ENCODE measurements at regions not wholly inside any gene's neighbourhood (a gene's known extent, or its start where the extent isn't known, plus 50 kb on each side); places are given as distances from the start of the nearest gene placed in this dataset.

DNA sequence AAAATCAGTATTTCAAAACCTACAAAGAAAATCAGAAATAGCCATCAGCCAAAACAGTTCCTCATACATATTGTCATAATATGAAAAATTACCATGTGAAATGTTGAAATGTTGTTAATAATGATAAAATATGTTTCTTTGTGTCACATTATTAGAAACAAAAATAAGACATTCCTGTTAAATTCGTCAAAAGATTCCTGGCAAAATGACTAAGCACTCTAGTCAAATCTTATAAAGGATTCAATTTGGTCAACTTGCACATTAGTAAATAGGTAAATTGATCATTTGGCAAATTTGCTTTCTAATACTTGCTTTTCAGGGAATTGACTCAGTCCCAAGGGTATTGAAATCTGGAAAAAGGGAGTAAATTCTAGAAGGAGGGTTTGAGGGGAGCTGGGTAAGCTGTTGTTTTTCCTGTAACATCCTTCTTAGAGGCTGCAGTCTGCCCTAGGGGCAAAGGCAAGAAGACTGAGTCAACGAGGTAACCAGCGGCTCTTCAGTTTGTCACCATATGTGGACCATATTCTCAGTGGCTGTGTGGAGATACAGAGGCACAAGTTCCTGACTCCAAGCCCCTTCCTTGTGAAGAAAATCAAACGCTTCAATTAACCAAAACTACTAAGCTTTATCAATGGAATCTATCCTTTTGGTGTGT, 482.3 kb downstream of the TNS1 start:
- TF ChIP-seq CTCF (optimal IDR thresholded peaks at IDR 0.05 in 1 of 3, IDR thresholded peaks at IDR 0.05 in 1 of 3, conservative IDR thresholded peaks at IDR 0.05 in 1 of 3; ENCODE audit: extremely low read depth in 1 of 3, insufficient read depth in 2 of 3, low read length in 3 of 3) (no peak), EZH2 (IDR thresholded peaks at IDR 0.05; ENCODE audit: low read length) (no peak)

Data from keratinocyte (primary cell).